Heart left ventricle (tissue), 13 donors: ENCODE measurements at regions not wholly inside any gene's neighbourhood (a gene's known extent, or its start where the extent isn't known, plus 50 kb on each side); places are given as distances from the start of the nearest gene placed in this dataset.

Experiments used
- POLR2A ChIP-seq, 2 donors: fragments of 450-650 bp; IDR thresholded peaks; one replicate each; pipeline ENCODE4 v1.6.1; 2017; ENCODE audit warnings: antibody characterized with exemption in 2 of 2, mild to moderate bottlenecking in 2 of 2, moderate library complexity in 2 of 2
- TF ChIP-seq, protein P1 (sequence below), 12 donors: fragments of 200-600 bp; sonication (generic) in 4 of 12; IDR thresholded peaks; one replicate each; pipeline versions ENCODE4 v1.5.0 to v1.8.0; 2018 to 2022; ENCODE audit warnings: antibody characterized with exemption in 12 of 12, mild to moderate bottlenecking in 5 of 12
- donor health status: ischemic (EF 13 %, LVEDD 7.1; RV severe dilation, severe dysfunction).
- donor health status: DM: no; HTN: yes; CAD: no.
- donor health status: DM: no; HTN: no; CAD: no.
- donor health status: ischemic (EF 25% LVEDD 6.9; RV normal size, moderate dysfunction).
- donor health status: ischemic (EF 25% LVEDD 5.7; RV mildly dilated, moderate dysfunction).
- donor health status: ischemic (EF 35%, LVEDD 5.7; RV mildly dilated, moderate dysfunction).
- donor health status: nonischemic (EF 11% LVEDD 7.7; RV severe dilation, severe dysfunction).
- donor health status: DM: yes; HTN: yes; CAD: no.
- donor health status: PGD.
- donor health status: ischemic (EF 29% LVEDD 5.4; RV normal size, mild dysfunction).
- donor health status: nonischemic (EF 23%, LVEDD 6.1; RV moderate dilation, normal function).

DNA sequence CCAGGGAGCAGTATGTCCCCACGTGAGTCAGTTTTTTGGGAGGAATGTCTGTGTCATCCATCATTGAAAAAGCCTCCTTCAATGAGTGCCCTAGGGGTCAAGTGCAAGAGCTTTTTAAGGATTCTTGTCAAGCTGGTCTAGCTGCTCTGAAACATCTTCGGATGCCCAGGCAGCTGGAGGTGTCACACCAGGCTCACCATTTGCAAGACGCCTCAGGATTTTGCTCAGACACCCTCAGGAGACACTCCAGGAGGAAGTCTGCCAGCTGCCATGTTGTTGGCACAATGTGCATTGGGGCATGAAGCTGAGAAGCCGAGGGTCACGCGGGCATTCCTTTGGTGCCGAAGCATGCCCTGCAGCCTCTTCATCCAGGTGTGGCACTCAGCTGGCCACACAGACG, 111.1 kb upstream of the S1PR3 start:
- TF ChIP-seq POLR2A (IDR thresholded peaks at IDR 0.05), result no peak
- TF ChIP-seq, protein P1, sequence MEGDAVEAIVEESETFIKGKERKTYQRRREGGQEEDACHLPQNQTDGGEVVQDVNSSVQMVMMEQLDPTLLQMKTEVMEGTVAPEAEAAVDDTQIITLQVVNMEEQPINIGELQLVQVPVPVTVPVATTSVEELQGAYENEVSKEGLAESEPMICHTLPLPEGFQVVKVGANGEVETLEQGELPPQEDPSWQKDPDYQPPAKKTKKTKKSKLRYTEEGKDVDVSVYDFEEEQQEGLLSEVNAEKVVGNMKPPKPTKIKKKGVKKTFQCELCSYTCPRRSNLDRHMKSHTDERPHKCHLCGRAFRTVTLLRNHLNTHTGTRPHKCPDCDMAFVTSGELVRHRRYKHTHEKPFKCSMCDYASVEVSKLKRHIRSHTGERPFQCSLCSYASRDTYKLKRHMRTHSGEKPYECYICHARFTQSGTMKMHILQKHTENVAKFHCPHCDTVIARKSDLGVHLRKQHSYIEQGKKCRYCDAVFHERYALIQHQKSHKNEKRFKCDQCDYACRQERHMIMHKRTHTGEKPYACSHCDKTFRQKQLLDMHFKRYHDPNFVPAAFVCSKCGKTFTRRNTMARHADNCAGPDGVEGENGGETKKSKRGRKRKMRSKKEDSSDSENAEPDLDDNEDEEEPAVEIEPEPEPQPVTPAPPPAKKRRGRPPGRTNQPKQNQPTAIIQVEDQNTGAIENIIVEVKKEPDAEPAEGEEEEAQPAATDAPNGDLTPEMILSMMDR (IDR thresholded peaks at IDR 0.05), result no peak
